ENCODE measurements at regions not wholly inside any gene's neighbourhood (a gene's known extent, or its start where the extent isn't known, plus 50 kb on each side); places are given as distances from the start of the nearest gene placed in this dataset.

DNA sequence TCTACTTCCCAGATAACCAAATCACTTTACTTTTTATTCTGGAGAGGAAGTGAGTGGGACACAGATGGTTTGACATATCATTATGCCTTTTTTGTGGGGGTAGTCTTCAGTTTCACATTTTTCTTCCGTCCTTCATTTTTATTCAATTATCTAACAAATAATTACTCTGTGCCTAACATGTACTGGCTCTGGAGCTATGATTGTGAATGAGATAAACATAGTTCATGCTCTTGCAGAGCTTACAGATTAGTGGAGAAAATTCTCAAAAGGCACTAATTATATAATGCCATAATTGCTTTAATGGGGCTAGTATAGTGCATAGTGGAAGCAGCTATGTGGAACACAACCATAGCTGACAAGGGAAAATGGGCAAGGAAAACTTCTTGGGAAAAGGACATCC, 303.6 kb upstream of the TFPI start:
- Histone ChIP-seq H3K36me3 (ENCODE audit: insufficient read depth, low read length) (no peaks in the 10 kb centered on the region), H3K9ac (ENCODE audit: insufficient read length) (no peak overlapping the region), H3K27ac (no peak overlapping the region), H3K4me3 (no peak overlapping the region), H3K9me3 (ENCODE audit: low read depth, low read length) (no peaks in the 10 kb centered on the region)
- no peak for DNase-seq (ENCODE audit: low read depth, low spot score)
- TF ChIP-seq FOXP2 (optimal IDR thresholded peaks at IDR 0.05; ENCODE audit: control extremely low read depth, extremely low read length, insufficient read depth) (no peak), POLR2AphosphoS5 (IDR thresholded peaks at IDR 0.05; ENCODE audit: borderline replicate concordance, low read depth, low read length) (no peak), EZH2 (IDR thresholded peaks at IDR 0.05) (no peak)

DNA sequence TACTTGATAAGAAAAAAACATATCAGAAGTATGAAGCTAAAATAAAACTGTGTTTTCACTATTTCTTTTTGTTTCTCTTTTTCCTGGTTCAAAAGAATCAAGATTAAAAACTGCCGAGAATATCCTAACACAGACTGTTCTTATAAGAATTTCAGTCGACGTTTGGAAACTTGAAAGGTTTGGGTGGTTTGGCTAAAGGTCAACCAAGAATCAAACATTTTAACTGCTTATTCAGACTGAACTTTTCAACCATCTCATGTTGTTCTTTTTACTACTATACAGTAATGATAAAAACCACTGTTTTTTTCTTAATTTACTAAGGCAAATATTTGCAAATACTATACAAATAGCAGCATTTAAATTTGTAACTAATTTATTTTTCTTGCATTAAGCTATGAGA, 308.5 kb upstream of the TFPI start:
- Histone ChIP-seq H3K4me3 (no peak overlapping the region), H3K36me3 (ENCODE audit: insufficient read depth, low read length) (no peaks in the 10 kb centered on the region), H3K27ac (no peak overlapping the region), H3K9me3 (ENCODE audit: low read depth, low read length) (no peaks in the 10 kb centered on the region), H3K9ac (ENCODE audit: insufficient read length) (no peak overlapping the region)
- no peak for DNase-seq (ENCODE audit: low read depth, low spot score)
- TF ChIP-seq FOXP2 (optimal IDR thresholded peaks at IDR 0.05; ENCODE audit: control extremely low read depth, extremely low read length, insufficient read depth): no peak
- TF ChIP-seq POLR2AphosphoS5 (IDR thresholded peaks at IDR 0.05; ENCODE audit: borderline replicate concordance, low read depth, low read length): no peak
- TF ChIP-seq EZH2 (IDR thresholded peaks at IDR 0.05): no peak

DNA sequence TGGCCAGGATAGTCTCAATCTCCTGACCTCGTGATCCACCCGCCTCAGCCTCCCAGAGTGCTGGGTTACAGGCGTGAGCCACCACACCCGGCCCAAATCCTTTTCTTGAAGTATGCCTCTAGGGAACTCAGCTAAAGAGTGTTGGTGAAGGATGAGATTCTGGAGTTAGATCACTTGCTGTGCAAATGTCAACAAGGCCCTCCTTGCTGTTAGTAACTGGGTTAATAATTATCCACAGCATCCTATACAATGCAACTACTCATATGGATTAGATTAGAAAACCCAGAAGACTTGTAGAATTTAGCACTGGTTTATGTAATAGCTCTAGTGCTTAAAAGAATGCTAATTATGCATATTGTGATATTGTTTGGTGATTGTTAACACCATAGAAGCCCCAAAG, 310.8 kb upstream of the TFPI start:
- Histone ChIP-seq H3K4me3 (no peak overlapping the region), H3K9ac (ENCODE audit: insufficient read length) (no peak overlapping the region), H3K9me3 (ENCODE audit: low read depth, low read length) (no peaks in the 10 kb centered on the region), H3K36me3 (ENCODE audit: insufficient read depth, low read length) (no peaks in the 10 kb centered on the region), H3K27ac (no peak overlapping the region)
- DNase-seq (ENCODE audit: low read depth, low spot score): no peak
- no peak for TF ChIP-seq FOXP2 (optimal IDR thresholded peaks at IDR 0.05; ENCODE audit: control extremely low read depth, extremely low read length, insufficient read depth)
- no peak for TF ChIP-seq EZH2 (IDR thresholded peaks at IDR 0.05)
- TF ChIP-seq POLR2AphosphoS5 (IDR thresholded peaks at IDR 0.05; ENCODE audit: borderline replicate concordance, low read depth, low read length): no peak

DNA sequence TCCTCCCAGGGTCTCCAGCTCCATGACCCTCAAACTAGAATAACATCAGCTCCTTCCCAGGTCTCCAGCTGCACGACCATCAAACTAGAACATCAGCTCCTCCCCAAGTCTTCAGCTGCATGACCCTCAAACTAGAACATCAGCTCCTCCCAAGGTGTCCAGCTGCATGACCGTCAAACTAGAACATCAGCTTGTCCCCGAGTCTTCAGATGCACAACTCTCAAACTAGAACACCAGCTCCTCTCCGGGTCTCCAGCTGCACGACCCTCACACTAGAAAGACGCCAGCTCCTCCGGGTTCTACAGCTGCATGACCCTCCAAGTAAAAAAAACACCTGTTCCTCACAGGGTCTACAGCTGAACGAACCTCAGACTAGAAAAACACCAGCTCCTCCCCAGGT, 312.9 kb upstream of the TFPI start:
- no peak overlapping the region for H3K9ac ChIP-seq (ENCODE audit: insufficient read length)
- DNase-seq (ENCODE audit: low read depth, low spot score): no peak
- H3K27ac ChIP-seq: no peak overlapping the region
- no peak for TF ChIP-seq POLR2AphosphoS5 (IDR thresholded peaks at IDR 0.05; ENCODE audit: borderline replicate concordance, low read depth, low read length)
- no peak for TF ChIP-seq EZH2 (IDR thresholded peaks at IDR 0.05)
- no peak for TF ChIP-seq FOXP2 (optimal IDR thresholded peaks at IDR 0.05; ENCODE audit: control extremely low read depth, extremely low read length, insufficient read depth)
- H3K9me3 ChIP-seq (ENCODE audit: low read depth, low read length): no peaks in the 10 kb centered on the region
- H3K36me3 ChIP-seq (ENCODE audit: insufficient read depth, low read length): no peaks in the 10 kb centered on the region
- no peak overlapping the region for H3K4me3 ChIP-seq

DNA sequence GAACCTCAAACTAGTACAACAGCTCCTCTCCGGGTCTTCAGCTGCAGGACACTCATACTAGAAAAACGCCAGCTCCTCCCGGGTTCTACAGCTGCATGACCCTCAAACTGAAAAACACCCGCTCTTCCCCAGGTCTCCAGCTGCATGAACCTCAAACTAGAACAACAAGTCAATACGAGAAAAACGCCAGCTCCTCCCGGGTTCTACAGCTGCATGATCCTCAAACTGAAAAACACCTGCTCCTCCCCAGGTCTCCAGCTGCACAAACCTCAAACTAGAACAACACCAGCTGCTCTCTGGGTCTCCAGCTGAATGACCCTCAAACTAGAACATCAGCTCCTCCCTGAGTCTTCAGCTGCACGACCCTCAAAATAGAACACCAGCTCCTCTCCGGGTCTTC, 315.0 kb upstream of the TFPI start:
- Histone ChIP-seq H3K9ac (ENCODE audit: insufficient read length) (no peak overlapping the region), H3K27ac (no peak overlapping the region)
- TF ChIP-seq POLR2AphosphoS5 (IDR thresholded peaks at IDR 0.05; ENCODE audit: borderline replicate concordance, low read depth, low read length): no peak
- no peak for TF ChIP-seq EZH2 (IDR thresholded peaks at IDR 0.05)
- TF ChIP-seq FOXP2 (optimal IDR thresholded peaks at IDR 0.05; ENCODE audit: control extremely low read depth, extremely low read length, insufficient read depth): no peak

DNA sequence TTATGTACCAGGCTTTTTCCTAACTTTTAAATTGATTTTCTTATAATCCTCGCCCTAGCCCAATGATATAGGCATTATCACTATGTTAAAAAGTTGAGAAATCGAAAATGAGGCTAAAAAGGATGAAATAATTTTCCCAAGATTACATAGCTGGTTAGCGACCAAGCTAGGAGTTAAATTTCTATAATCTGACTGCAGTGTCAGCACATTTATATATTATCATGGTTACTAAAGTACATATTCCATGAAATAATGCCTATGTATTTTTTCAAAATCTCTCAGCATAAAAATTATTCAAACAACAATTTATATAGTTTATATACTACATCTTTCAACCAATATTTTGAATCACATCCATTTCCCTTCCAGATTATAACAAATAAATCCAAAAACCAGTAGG, 317.3 kb upstream of the TFPI start:
- no peaks in the 10 kb centered on the region for H3K36me3 ChIP-seq (ENCODE audit: insufficient read depth, low read length)
- H3K27ac ChIP-seq: no peak overlapping the region
- H3K9me3 ChIP-seq (ENCODE audit: low read depth, low read length): no peaks in the 10 kb centered on the region
- H3K4me3 ChIP-seq: no peak overlapping the region
- DNase-seq (ENCODE audit: low read depth, low spot score): no peak
- H3K9ac ChIP-seq (ENCODE audit: insufficient read length): no peak overlapping the region
- TF ChIP-seq FOXP2 (optimal IDR thresholded peaks at IDR 0.05; ENCODE audit: control extremely low read depth, extremely low read length, insufficient read depth): no peak
- TF ChIP-seq POLR2AphosphoS5 (IDR thresholded peaks at IDR 0.05; ENCODE audit: borderline replicate concordance, low read depth, low read length): no peak
- TF ChIP-seq EZH2 (IDR thresholded peaks at IDR 0.05): no peak

More for the DNA sequence above, 315.0 kb upstream of the TFPI start:
- Histone ChIP-seq H3K4me3 (no peak overlapping the region), H3K36me3 (ENCODE audit: insufficient read depth, low read length) (no peaks in the 10 kb centered on the region), H3K9me3 (ENCODE audit: low read depth, low read length) (no peaks in the 10 kb centered on the region)
- no peak for DNase-seq (ENCODE audit: low read depth, low spot score)

DNA sequence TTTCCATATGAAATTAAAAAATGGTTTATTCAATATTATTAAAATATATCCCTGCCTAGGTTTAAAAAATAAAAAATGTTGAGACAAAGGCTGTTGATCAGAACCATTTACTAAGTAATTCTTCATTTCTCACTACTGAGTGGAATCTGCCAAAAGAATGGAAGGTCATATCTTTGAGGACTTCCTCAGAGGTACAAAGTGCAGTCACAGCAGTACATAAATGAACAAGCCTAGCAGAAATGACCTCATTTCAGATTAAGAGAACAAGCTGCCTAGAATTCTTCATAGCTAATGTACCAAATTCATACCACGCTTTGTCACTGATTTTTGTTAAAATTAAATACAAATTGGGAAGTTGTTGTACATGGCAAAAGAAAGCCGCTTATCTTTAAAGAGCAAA, 318.9 kb upstream of the TFPI start:
- no peaks in the 10 kb centered on the region for H3K36me3 ChIP-seq (ENCODE audit: insufficient read depth, low read length)
- TF ChIP-seq EZH2 (IDR thresholded peaks at IDR 0.05) (no peak), FOXP2 (optimal IDR thresholded peaks at IDR 0.05; ENCODE audit: control extremely low read depth, extremely low read length, insufficient read depth) (no peak), POLR2AphosphoS5 (IDR thresholded peaks at IDR 0.05; ENCODE audit: borderline replicate concordance, low read depth, low read length) (no peak)
- H3K9me3 ChIP-seq (ENCODE audit: low read depth, low read length): no peaks in the 10 kb centered on the region
- H3K27ac ChIP-seq: no peak overlapping the region
- no peak overlapping the region for H3K4me3 ChIP-seq
- no peak for DNase-seq (ENCODE audit: low read depth, low spot score)
- H3K9ac ChIP-seq (ENCODE audit: insufficient read length): no peak overlapping the region

DNA sequence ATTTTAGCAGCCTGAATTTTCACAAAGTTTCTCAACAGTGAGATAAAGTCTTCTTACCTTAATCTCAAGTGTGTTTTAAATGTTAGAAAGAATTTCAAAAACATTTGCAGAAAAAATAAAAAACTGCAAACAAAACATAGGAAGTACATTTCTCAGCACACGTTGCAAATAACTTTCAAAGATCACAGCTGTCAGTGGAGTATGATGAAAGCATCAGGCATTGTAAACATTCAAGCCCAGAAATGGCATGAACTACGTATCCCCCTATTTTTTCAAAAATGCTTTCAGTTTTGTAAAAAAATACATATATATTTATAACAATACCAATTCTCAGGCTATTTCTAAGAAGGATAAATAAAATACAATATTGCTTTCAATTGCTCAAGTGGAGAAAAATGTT, 320.6 kb upstream of the TFPI start:
- no peak for DNase-seq (ENCODE audit: low read depth, low spot score)
- TF ChIP-seq FOXP2 (optimal IDR thresholded peaks at IDR 0.05; ENCODE audit: control extremely low read depth, extremely low read length, insufficient read depth): no peak
- TF ChIP-seq POLR2AphosphoS5 (IDR thresholded peaks at IDR 0.05; ENCODE audit: borderline replicate concordance, low read depth, low read length): no peak
- no peak for TF ChIP-seq EZH2 (IDR thresholded peaks at IDR 0.05)
- no peaks in the 10 kb centered on the region for H3K36me3 ChIP-seq (ENCODE audit: insufficient read depth, low read length)
- H3K9ac ChIP-seq (ENCODE audit: insufficient read length): no peak overlapping the region
- no peaks in the 10 kb centered on the region for H3K9me3 ChIP-seq (ENCODE audit: low read depth, low read length)
- no peak overlapping the region for H3K4me3 ChIP-seq
- H3K27ac ChIP-seq: no peak overlapping the region
